ENCODE measurements at regions not wholly inside any gene's neighbourhood (a gene's known extent, or its start where the extent isn't known, plus 50 kb on each side); places are given as distances from the start of the nearest gene placed in this dataset.

- H3K36me3 ChIP-seq = no peaks in the 10 kb centered on the region
- no peak overlapping the region for H3K27ac ChIP-seq
- peaks cover 7% of the 10 kb centered on the region for H3K9me3 ChIP-seq (ENCODE audit: severe bottlenecking)
- H3K4me3 ChIP-seq (ENCODE audit: low read depth, low read length) = no peak overlapping the region
- peaks cover 79% of the 10 kb centered on the region for H3K27me3 ChIP-seq (ENCODE audit: insufficient read depth, low read depth, severe bottlenecking)
- no peak for DNase-seq
- TF ChIP-seq CTCF (IDR thresholded peaks at IDR 0.05; ENCODE audit: low read depth, low read length) = no peak
Observed at GRCh38 chr1:157241185-157241538, 103.0 kb upstream of the ETV3 start.

GRCh38 chr1:157240495-157241184 lies 102.4 kb upstream of the ETV3 start:
- no peak overlapping the region for H3K27ac ChIP-seq
- peaks cover 7% of the 10 kb centered on the region for H3K9me3 ChIP-seq (ENCODE audit: severe bottlenecking)
- H3K36me3 ChIP-seq = no peaks in the 10 kb centered on the region
- no peak overlapping the region for H3K4me3 ChIP-seq (ENCODE audit: low read depth, low read length)
- no peak for DNase-seq
- peaks cover 79% of the 10 kb centered on the region for H3K27me3 ChIP-seq (ENCODE audit: insufficient read depth, low read depth, severe bottlenecking)
- no peak for TF ChIP-seq CTCF (IDR thresholded peaks at IDR 0.05; ENCODE audit: low read depth, low read length)

GRCh38 chr1:157239936-157240335 lies 101.7 kb upstream of the ETV3 start:
- no peak overlapping the region for H3K4me3 ChIP-seq (ENCODE audit: low read depth, low read length)
- H3K27me3 ChIP-seq (ENCODE audit: insufficient read depth, low read depth, severe bottlenecking) = peaks cover 79% of the 10 kb centered on the region

GRCh38 chr1:157238585-157238984 lies 100.4 kb upstream of the ETV3 start:
- H3K9me3 ChIP-seq (ENCODE audit: severe bottlenecking) = peaks cover 7% of the 10 kb centered on the region
- no peak overlapping the region for H3K4me3 ChIP-seq (ENCODE audit: low read depth, low read length)
- no peak overlapping the region for H3K27ac ChIP-seq
- DNase-seq = no peak
- no peaks in the 10 kb centered on the region for H3K36me3 ChIP-seq
- H3K27me3 ChIP-seq (ENCODE audit: insufficient read depth, low read depth, severe bottlenecking) = peaks cover 81% of the 10 kb centered on the region
- no peak for TF ChIP-seq CTCF (IDR thresholded peaks at IDR 0.05; ENCODE audit: low read depth, low read length)

More at GRCh38 chr1:157239936-157240335, 101.7 kb upstream of the ETV3 start:
- no peaks in the 10 kb centered on the region for H3K36me3 ChIP-seq
- H3K9me3 ChIP-seq (ENCODE audit: severe bottlenecking) = peaks cover 7% of the 10 kb centered on the region
- H3K27ac ChIP-seq = no peak overlapping the region
- no peak for DNase-seq
- no peak for TF ChIP-seq CTCF (IDR thresholded peaks at IDR 0.05; ENCODE audit: low read depth, low read length)

- H3K4me3 ChIP-seq (ENCODE audit: low read depth, low read length) = no peak overlapping the region
- H3K27ac ChIP-seq = no peak overlapping the region
- peaks cover 7% of the 10 kb centered on the region for H3K9me3 ChIP-seq (ENCODE audit: severe bottlenecking)
- no peak for TF ChIP-seq CTCF (IDR thresholded peaks at IDR 0.05; ENCODE audit: low read depth, low read length)
- DNase-seq = no peak
- H3K36me3 ChIP-seq = no peaks in the 10 kb centered on the region
- H3K27me3 ChIP-seq (ENCODE audit: insufficient read depth, low read depth, severe bottlenecking) = peaks cover 85% of the 10 kb centered on the region
Observed at GRCh38 chr1:157237981-157238380, 99.8 kb upstream of the ETV3 start.

GRCh38 chr1:157237522-157237921 lies 99.3 kb upstream of the ETV3 start:
- Histone ChIP-seq H3K27me3 (ENCODE audit: insufficient read depth, low read depth, severe bottlenecking) (peaks cover 89% of the 10 kb centered on the region), H3K36me3 (no peaks in the 10 kb centered on the region), H3K27ac (no peak overlapping the region), H3K9me3 (ENCODE audit: severe bottlenecking) (peaks cover 7% of the 10 kb centered on the region), H3K4me3 (ENCODE audit: low read depth, low read length) (no peak overlapping the region)
- no peak for DNase-seq
- no peak for TF ChIP-seq CTCF (IDR thresholded peaks at IDR 0.05; ENCODE audit: low read depth, low read length)

Data from WERI-Rb-1 (cell line).